Neuronal stem cell (in vitro differentiated cells): ENCODE measurements at regions not wholly inside any gene's neighbourhood (a gene's known extent, or its start where the extent isn't known, plus 50 kb on each side); places are given as distances from the start of the nearest gene placed in this dataset.

Source experiments
- DNase-seq: peaks from one replicate; pipeline ENCODE4 v3.0.0-alpha.2; 2013; ENCODE audit warnings: low spot score
- H2AFZ ChIP-seq: one replicate; pipeline ENCODE4 v1.6.1; 2013; ENCODE audit warnings: mild to moderate bottlenecking, low read length, inconsistent platforms
- H2AK5ac ChIP-seq: 2 replicates; pipeline ENCODE4 v1.6.1; 2013; ENCODE audit warnings: low read depth, mild to moderate bottlenecking, inconsistent platforms, low read length, moderate library complexity, mixed read lengths
- H2BK120ac ChIP-seq: 2 replicates; pipeline ENCODE4 v1.6.1; 2013; ENCODE audit warnings: low read depth, mild to moderate bottlenecking, inconsistent platforms, low read length, moderate library complexity, mixed read lengths
- H2BK12ac ChIP-seq: one replicate; pipeline ENCODE4 v1.6.1; 2013; ENCODE audit warnings: low read length, inconsistent platforms
- H2BK15ac ChIP-seq: 2 replicates; pipeline ENCODE4 v1.6.1; 2013; ENCODE audit warnings: mild to moderate bottlenecking, low read length, inconsistent platforms, mixed read lengths
- H2BK5ac ChIP-seq: one replicate; pipeline ENCODE4 v1.6.1; 2013; ENCODE audit warnings: inconsistent platforms, mild to moderate bottlenecking, low read length, moderate library complexity
- H3K14ac ChIP-seq: one replicate; pipeline ENCODE4 v1.6.1; 2013; ENCODE audit warnings: low read length, inconsistent platforms
- H3K18ac ChIP-seq: 2 replicates; pipeline ENCODE4 v1.6.1; 2013; ENCODE audit warnings: low read length, inconsistent platforms
- H3K23ac ChIP-seq: 2 replicates; pipeline ENCODE4 v1.6.1; 2013; ENCODE audit warnings: low read depth, mild to moderate bottlenecking, mixed read lengths, low read length, inconsistent platforms; ENCODE audit not compliant: poor library complexity
- H3K27ac ChIP-seq: replicated peaks from 3 replicates; pipeline ENCODE4 v1.5.1; 2013; ENCODE audit warnings: low read length, inconsistent platforms
- H3K27me3 ChIP-seq, 3 experiments: 2 replicates each; pipeline ENCODE4 v1.6.1; 2013; ENCODE audit warnings: low read length in 3 of 3, mild to moderate bottlenecking in 2 of 3, inconsistent platforms in 1 of 3, low read depth in 1 of 3, mixed read lengths in 1 of 3, moderate library complexity in 1 of 3; ENCODE audit not compliant: control insufficient read depth in 3 of 3, insufficient read depth in 3 of 3
- H3K36me3 ChIP-seq, 2 donors: replicated peaks in 1 of 2; 2 replicates each; pipeline ENCODE4 v1.6.1; 2013; ENCODE audit warnings: low read length in 2 of 2; ENCODE audit not compliant: control insufficient read depth in 2 of 2, insufficient read depth in 2 of 2
- H3K4ac ChIP-seq: 2 replicates; pipeline ENCODE4 v1.6.1; 2013; ENCODE audit warnings: inconsistent platforms, mild to moderate bottlenecking, low read length, moderate library complexity
- H3K4me1 ChIP-seq, 2 donors: 1 replicate in 1 of 2; 2 replicates in 1 of 2; pipeline ENCODE4 v1.6.1; 2013; ENCODE audit warnings: low read length in 2 of 2, low read depth in 1 of 2; ENCODE audit not compliant: control insufficient read depth in 2 of 2, insufficient read depth in 1 of 2
- H3K4me2 ChIP-seq: one replicate; pipeline ENCODE4 v1.6.1; 2013; ENCODE audit warnings: mild to moderate bottlenecking, low read length, inconsistent platforms; ENCODE audit not compliant: insufficient read depth, poor library complexity, severe bottlenecking
- H3K4me3 ChIP-seq, 2 donors: 2 replicates each; pipeline ENCODE4 v1.5.1; 2013; ENCODE audit warnings: low read length in 2 of 2, mild to moderate bottlenecking in 2 of 2, inconsistent platforms in 1 of 2, moderate library complexity in 1 of 2
- H3K79me1 ChIP-seq: one replicate; pipeline ENCODE4 v1.6.1; 2013; ENCODE audit warnings: low read depth, mild to moderate bottlenecking, inconsistent platforms, low read length, moderate library complexity
- H3K9ac ChIP-seq: one replicate; pipeline ENCODE4 v1.6.1; 2013; ENCODE audit warnings: mild to moderate bottlenecking, low read depth, low read length, inconsistent platforms; ENCODE audit not compliant: poor library complexity
- H3K9me3 ChIP-seq, 2 donors: replicated peaks in 1 of 2; 2 replicates each; pipeline versions ENCODE3 to v1.6.1; 2013; ENCODE audit warnings: low read length in 2 of 2, mild to moderate bottlenecking in 2 of 2, inconsistent platforms in 1 of 2, low read depth in 1 of 2, mixed read lengths in 1 of 2, moderate library complexity in 1 of 2; ENCODE audit not compliant: control insufficient read depth in 2 of 2, insufficient read depth in 1 of 2
- H4K8ac ChIP-seq: one replicate; pipeline ENCODE4 v1.6.1; 2013; ENCODE audit warnings: low read depth, mild to moderate bottlenecking, inconsistent platforms, low read length, moderate library complexity
- H4K91ac ChIP-seq: one replicate; pipeline ENCODE4 v1.6.1; 2013; ENCODE audit warnings: low read length, low read depth, mild to moderate bottlenecking, inconsistent platforms; ENCODE audit not compliant: poor library complexity
- WGBS, 2 donors: extraction: QIAGEN DNeasy Blood & Tissue Kit; methylation state at CpG; one replicate each; pipeline ENCODE4 v1.1.7; 2013; ENCODE audit warnings: missing lambda C conversion rate in 2 of 2, mixed read lengths in 1 of 2; ENCODE audit not compliant: insufficient read length in 2 of 2, insufficient replicate concordance in 1 of 2; ENCODE audit errors: extremely low coverage in 2 of 2; 5-methylcytosine and 5-hydroxymethylcytosine counted together

DNA sequence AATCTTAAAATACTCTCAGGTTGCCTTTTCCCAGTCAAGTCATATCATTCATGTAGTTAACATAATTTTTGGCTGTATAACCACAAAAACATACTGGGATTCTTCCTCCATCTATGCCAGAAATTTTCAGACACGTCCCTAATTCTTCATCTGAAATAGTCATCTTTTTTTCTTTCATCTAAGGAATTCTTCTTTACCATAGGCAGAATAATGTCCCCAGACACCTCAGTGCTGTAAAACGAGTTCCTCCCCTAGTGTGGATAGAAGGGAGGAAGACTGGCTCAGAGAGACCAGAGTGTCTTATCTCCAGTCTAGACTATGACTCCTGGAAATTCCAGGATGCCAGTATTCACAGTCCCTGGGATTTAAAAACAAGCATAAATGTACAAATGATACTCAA lies 127.8 kb downstream of the MREG start:
- Histone ChIP-seq H3K36me3 (no peaks in the 10 kb centered on the region), H3K23ac (no peak overlapping the region), H4K8ac (no peak overlapping the region), H2AK5ac (no peak overlapping the region), H2BK5ac (no peak overlapping the region), H3K4me1 (peaks cover 1 to 16% of the 10 kb centered on the region in 2 donors), H3K27me3 (peaks cover 0 to 4% (median 0%) of the 10 kb centered on the region in 3 experiments), H2BK15ac (no peak overlapping the region), H3K14ac (no peak overlapping the region), H2AFZ (no peak overlapping the region), H2BK120ac (no peak overlapping the region), H3K27ac (no peak overlapping the region), H3K18ac (no peak overlapping the region), H3K4me2 (no peak overlapping the region), H3K9ac (no peak overlapping the region), H3K4me3 (no peak overlapping the region), H3K9me3 (no peaks in the 10 kb centered on the region), H3K4ac (no peak overlapping the region), H3K79me1 (peaks cover under 1% of the 10 kb centered on the region), H4K91ac (no peak overlapping the region), H2BK12ac (no peak overlapping the region)
- no peak for DNase-seq
- WGBS, 2 donors: no CpG with 5 or more reads among the region's 2 CpGs

DNA sequence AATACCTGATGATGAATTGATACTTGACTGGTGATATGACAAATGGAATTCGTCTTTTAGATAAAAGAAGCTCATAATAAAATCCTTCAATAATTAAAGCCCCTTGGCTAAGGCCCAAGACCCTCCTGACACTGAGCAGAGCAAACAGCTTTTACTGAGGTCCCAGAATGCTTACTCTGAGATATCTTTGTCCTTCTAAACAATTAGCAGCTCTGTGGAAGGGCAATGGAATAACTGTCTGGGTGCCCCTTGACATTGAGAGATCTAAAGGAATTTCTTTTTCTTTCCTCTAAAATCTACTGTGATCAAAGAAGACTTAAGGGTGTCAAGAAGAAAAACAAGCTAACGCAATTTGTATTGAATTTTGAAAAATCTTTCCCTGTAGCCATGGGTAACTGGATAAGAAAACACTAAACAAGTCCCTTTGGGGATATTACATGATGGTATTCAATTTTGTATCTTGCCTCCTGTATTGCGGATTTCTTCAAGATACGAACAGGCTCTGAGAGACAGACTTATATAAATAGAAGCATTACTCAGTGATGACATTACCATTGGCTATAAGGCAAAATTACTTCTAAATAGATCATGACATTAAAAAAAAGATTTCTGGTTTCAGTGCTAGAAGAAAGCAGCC lies 128.8 kb downstream of the MREG start:
- H2BK120ac ChIP-seq: no peak overlapping the region
- H3K4ac ChIP-seq: no peak overlapping the region
- H2BK15ac ChIP-seq: no peak overlapping the region
- no peak overlapping the region for H3K14ac ChIP-seq
- no peaks in the 10 kb centered on the region for H3K79me1 ChIP-seq
- no peak overlapping the region for H3K23ac ChIP-seq
- WGBS, 2 donors: no CpG with 5 or more reads among the region's 4 CpGs
- no peak overlapping the region for H2BK5ac ChIP-seq
- H4K91ac ChIP-seq: no peak overlapping the region
- H3K4me2 ChIP-seq: no peak overlapping the region
- no peak overlapping the region for H3K18ac ChIP-seq
- no peaks in the 10 kb centered on the region for H3K36me3 ChIP-seq
- H3K9ac ChIP-seq: no peak overlapping the region
- no peak overlapping the region for H3K4me3 ChIP-seq
- no peaks in the 10 kb centered on the region for H3K9me3 ChIP-seq
- H4K8ac ChIP-seq: no peak overlapping the region
- H2AK5ac ChIP-seq: no peak overlapping the region
- no peak overlapping the region for H2BK12ac ChIP-seq
- no peak overlapping the region for H2AFZ ChIP-seq
- peaks cover 0 to 4% (median 0%) of the 10 kb centered on the region in 3 experiments for H3K27me3 ChIP-seq
- peaks cover 1 to 18% of the 10 kb centered on the region in 2 donors for H3K4me1 ChIP-seq
- no peak for DNase-seq
- no peak overlapping the region for H3K27ac ChIP-seq

DNA sequence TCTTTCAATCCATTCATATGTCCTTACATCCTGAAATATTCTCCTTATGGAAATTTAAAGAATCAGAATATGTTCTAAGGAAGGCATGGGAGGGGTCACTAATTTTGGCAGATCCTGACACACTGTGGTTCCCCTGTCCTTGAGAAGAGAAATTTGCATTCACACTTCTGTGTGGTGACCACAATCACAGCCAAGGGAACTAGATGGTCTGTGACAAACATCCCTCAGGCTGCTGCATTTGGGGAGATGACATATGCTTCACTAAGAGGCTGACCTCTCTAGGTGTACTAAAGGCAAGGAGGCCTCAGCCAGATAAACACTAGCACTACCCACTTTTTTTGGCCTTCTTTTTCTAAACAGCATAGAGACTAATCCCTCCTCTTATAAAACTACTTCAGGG lies 129.6 kb downstream of the MREG start:
- H3K79me1 ChIP-seq: no peaks in the 10 kb centered on the region
- no peak overlapping the region for H2BK5ac ChIP-seq
- no peaks in the 10 kb centered on the region for H3K36me3 ChIP-seq
- H3K27me3 ChIP-seq: peaks cover 0 to 4% (median 0%) of the 10 kb centered on the region in 3 experiments
- H2BK12ac ChIP-seq: no peak overlapping the region
- no peak overlapping the region for H3K14ac ChIP-seq
- peaks cover 1 to 18% of the 10 kb centered on the region in 2 donors for H3K4me1 ChIP-seq
- H2AK5ac ChIP-seq: no peak overlapping the region
- no peak overlapping the region for H2AFZ ChIP-seq
- H3K9ac ChIP-seq: no peak overlapping the region
- no peak overlapping the region for H2BK15ac ChIP-seq
- no peak for DNase-seq
- H3K9me3 ChIP-seq: no peaks in the 10 kb centered on the region
- no peak overlapping the region for H3K4me3 ChIP-seq
- no peak overlapping the region for H3K4me2 ChIP-seq
- H4K91ac ChIP-seq: no peak overlapping the region
- no peak overlapping the region for H3K23ac ChIP-seq
- no peak overlapping the region for H3K4ac ChIP-seq
- H4K8ac ChIP-seq: no peak overlapping the region
- H3K27ac ChIP-seq: no peak overlapping the region
- H2BK120ac ChIP-seq: no peak overlapping the region
- no peak overlapping the region for H3K18ac ChIP-seq

DNA sequence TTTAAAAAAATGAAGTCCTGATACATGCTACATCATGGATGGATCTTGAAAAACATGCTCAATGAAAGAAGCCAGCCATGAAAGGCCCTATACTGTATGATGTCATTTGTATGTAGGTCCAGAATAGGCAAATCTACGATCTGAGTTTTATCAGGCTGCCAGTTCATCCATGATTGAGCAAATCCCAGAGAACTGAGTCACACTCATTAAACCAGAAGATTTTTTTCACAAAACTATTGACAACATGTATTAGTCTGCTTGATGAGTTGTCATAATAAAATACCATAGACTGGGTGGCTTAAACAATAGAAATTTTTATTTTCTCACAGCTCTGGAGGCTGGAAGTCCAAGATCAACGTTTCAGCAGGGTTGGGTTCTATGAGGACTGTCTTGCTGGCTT lies 130.7 kb downstream of the MREG start:
- no peaks in the 10 kb centered on the region for H3K79me1 ChIP-seq
- H3K4ac ChIP-seq: no peak overlapping the region
- no CpG with 5 or more reads among the region's 2 CpGs for WGBS, 2 donors
- no peaks in the 10 kb centered on the region for H3K36me3 ChIP-seq
- H3K4me1 ChIP-seq: peaks cover 1 to 18% of the 10 kb centered on the region in 2 donors
- DNase-seq: no peak
- no peak overlapping the region for H3K27ac ChIP-seq
- no peak overlapping the region for H2BK15ac ChIP-seq
- H3K4me2 ChIP-seq: no peak overlapping the region
- no peak overlapping the region for H4K91ac ChIP-seq
- H2BK120ac ChIP-seq: no peak overlapping the region
- H3K9ac ChIP-seq: no peak overlapping the region
- no peaks in the 10 kb centered on the region for H3K9me3 ChIP-seq
- H3K23ac ChIP-seq: no peak overlapping the region
- H3K14ac ChIP-seq: no peak overlapping the region
- no peak overlapping the region for H3K18ac ChIP-seq
- H2BK5ac ChIP-seq: no peak overlapping the region
- H2AK5ac ChIP-seq: no peak overlapping the region
- no peak overlapping the region for H2BK12ac ChIP-seq
- H2AFZ ChIP-seq: no peak overlapping the region
- peaks cover 0 to 4% (median 0%) of the 10 kb centered on the region in 3 experiments for H3K27me3 ChIP-seq
- H4K8ac ChIP-seq: no peak overlapping the region
- H3K4me3 ChIP-seq: no peak overlapping the region
